Activated gamma-delta T cell treated with Interleukin-2 at 50 U/mL for 16 hours (primary cell): ENCODE measurements at regions not wholly inside any gene's neighbourhood (a gene's known extent, or its start where the extent isn't known, plus 50 kb on each side); places are given as distances from the start of the nearest gene placed in this dataset.
"Not testable (repeated sequence)": the region's sequence is repeated elsewhere in the genome, so short reads cannot be mapped to it uniquely, and the experiment has no call there.

Source experiments
- DNase-seq: peaks from one replicate; pipeline ENCODE4 v3.0.0-alpha.2; 2020

DNA sequence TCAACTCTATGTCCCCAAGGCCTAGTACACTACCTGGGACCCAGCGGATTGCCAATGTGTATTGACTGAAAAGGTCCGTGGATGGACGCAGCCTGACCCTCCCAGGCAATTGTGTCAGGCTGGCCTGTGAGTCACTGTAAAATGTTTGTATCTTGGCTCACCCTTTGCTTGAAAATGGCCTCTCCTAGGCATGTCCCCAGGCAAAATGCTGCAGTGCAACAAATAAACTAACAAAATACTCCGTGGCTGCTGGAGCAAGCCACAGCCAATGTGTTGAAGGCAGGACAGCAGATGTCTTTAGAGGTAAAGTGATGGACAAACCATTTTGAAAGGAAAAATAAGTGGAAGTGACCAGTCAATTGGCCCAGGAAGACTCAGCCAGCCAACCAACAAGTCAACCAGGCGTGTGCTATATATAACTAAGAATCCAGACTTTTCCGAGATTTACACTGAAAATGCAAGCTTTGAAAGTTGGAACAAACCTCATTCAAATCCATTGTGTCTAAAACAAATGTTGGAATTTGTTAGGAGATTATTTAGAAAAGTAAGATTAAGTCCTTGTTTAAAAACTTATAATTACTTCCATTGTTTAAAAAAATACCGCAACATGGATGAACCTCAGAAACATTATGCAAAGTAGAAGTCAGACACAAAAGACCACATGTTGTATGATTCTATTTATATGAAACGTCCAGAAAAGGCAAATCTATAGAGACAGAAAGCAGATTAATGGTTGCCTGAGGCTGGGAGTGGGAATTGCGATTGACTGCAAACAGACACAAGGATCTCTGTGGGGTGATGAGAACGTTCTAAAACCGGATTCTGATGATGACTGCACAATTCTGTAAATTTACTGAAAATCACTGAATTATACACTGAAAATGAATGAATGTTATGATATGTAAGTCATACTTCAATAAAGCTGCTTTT is 191.2 kb downstream of the TLE3 start:
- no peak for DNase-seq

DNA sequence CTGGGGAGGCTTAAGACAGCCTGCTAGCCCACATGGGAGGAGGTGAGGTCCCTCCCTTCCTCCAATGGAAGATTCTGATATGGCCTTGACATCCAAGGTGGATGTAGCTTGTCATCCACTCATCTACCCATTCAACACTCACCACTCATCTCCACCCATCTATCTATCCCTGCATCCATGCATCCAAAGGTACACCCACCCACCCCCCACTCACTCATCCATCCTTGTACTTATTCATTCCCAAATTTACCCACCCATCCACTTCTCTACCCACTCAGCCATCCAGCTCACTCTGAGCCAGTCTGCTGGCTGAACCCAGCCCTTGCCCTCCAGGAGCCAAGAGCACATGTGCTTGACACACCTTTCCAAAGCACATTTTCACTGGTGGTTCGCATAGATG is 189.7 kb downstream of the TLE3 start:
- DNase-seq = no peak

DNA sequence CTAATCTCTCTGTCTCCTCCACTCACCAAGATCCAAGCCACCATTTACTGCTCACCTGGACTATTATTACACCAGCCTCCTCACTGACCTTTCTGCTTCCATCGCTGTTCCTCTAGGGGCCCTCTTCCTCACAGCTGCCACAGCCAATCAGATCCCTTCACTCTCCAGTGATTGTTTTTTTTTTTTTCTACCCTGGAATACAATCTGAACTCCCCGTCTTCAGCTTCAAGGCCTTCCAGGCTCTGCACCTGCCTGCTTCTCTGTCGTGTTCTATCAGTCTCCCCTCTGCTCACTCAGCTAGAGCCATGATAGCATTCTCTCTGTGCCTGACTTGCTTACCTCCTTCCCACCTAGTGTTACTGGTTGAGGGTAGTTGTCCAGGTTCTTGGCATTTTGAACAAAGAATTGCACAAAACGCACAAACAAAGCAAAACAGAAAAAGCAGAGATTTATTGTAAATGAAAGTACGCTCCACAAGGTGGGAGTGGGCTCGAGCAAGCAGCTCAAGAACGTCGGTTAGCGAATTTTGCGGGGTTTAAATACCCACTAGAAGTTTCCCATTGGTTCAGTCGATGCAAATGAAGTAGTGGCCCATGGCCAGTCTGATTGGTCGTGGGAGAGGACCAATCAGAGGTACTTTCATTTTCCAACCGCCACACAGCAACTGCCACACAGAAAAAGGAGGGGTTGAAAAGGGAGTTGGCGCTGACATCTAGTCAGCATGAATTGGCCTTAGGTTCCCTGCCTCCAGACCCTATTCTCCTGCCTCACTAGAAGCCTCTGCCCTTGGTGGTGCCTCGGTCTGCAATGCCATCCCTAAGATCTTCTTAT is 188.9 kb downstream of the TLE3 start:
- DNase-seq = no peak

DNA sequence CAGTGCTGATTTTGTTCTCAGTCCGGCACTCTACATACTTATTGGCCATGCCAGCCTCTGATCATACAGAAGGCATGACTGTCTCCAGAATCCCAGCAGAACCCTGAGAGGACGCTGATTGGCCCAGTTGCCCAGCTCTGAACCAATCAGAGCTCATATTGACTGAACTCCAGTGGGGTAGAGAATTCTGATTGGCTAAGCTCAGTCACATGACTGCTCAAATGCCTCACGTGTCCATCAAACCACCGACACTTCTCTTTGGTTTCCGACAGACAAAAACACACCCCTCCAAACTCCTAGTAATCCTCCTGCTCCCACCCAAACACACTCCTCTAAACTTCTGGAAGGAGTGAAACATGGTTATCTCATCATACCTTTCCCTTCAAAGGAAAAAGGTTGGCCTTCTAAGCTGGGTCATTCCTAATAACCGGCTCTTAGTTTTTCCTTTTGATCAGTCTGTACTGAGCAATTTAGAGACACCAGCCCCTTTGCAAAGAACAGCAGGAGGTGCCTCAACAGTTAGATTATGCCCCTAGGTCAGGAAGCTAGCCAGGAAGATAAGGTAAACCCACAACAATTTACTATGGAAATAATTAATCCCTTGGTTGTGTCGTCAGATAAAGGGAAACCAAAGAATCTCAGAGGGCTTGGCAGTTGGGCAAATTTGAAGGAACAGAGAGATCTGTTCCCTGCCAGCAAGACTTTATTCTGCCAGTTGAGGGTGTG is 187.8 kb downstream of the TLE3 start:
- no peak for DNase-seq

DNA sequence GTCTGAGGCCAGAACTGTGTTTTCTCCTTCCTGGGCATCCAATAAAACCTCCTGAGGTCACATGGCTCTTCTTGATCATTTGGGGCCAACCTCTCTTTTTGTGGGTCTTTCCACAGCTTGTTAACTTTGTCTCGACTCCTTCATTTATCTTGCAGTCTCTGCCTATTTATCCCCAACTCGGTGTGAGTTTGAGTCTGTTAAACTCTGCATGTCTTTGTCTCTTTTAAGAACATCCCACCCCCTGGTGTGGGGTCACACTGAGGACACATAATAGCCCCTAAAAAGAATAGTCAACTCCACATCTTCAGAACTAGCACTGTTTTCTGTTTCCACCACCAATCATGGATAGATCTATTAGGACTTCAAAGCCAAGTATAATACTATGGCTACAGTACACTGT is 187.2 kb downstream of the TLE3 start:
- DNase-seq = no peak

DNA sequence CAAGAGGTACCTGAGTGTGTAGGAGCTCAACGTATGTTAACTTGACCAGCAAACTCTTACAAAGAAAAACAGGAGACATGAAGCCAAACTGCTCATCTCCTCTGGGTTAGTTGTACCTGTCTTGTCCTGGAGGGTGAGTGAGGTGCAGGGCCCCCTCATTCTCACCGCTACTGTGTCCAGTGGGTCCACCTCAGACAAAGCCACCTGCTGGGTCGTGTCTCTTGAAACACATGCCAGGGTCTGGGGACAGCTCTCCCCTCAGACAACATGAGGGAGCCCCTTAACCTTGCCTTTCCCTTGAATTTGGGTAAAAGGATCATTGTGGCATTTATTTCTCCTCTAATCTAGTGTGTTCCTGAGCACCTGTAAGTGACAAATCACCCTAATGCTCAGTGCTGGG is 185.6 kb downstream of the TLE3 start:
- DNase-seq = no peak

DNA sequence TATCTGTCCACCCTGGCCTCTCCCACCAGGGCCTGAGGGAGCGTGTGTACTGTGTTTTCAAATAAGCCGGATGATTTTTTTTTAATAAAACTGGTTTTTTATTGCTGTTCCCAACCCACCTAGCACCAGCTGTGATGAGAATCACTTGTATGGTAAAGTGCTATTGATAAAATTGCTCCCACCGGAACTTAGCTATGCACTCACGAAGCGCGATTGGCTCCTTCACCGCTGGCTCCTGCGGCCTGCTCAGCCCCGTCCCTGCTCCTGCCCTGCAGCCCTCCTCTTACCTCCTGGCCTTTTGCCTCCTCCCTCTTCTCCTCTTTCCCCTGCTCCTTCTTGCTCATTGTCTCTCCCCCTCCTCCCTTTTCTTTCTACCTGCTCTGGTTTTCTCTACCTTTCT is 183.7 kb downstream of the TLE3 start:
- DNase-seq = no peak

DNA sequence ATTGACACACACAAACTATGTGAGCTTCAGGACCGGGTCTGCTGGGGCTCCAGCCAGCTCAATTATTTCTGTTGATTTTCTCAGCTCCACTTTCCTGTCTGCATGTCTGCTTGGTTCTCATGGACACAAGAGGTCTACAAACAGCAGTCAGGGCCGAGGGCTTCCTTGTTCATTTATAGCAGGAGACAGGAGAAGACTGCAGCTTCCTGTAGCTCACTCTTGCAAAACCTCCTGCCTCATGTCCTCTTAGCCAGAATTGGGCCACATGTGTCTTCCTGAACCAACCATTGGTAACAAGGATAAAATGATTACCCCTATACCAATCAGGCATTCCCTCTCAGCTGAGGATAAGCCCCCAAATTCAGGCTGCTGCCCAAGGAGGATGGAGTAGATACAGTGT is 182.8 kb downstream of the TLE3 start:
- DNase-seq = no peak

DNA sequence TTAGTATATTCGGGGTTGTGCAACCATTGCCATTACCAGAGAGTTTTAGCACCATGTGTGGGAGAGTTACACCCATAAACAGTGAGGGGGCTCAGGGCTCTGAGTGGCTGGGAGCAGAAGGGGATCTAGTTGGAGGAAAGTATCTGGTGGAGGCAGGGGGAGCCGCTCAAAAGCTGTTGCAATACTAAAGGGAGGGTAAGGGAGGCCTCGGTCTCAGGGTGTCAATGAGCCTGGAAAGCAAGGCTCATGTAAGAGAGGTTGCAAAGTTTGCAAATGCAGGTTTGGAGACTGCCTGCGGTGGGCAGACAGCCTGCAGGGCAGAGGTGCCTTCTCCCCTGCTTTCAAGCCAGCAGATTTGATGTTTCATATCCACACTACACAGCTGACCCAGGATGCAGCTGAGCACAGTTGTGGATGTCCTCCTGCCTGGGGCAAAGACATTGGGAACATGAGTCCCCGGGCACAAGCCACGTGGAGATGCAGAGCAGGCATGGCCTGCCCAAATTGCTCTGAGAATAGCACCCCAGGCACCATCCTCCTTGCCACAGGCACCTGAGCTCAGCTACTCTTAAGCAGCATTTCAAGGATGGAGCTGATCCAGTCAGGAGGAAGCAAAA is 181.4 kb downstream of the TLE3 start:
- no peak for DNase-seq

DNA sequence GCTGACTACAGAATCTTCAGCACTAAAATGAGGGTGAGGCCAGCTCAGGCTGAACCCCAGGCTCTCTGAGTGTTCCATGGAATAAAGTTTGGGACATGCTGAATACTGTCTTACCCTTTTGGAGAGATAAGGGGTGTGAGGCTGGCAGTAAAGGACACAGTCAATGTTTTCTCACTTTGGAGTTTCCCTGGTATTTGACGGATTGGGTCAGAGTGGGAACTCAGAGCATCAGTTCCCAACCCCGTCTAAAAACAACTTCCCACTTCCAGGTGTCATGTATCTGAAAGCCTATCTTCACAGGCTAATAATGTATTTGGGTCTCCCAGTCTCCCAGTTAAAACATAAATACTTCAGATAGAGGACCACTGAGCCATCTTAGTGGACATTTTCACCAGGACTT is 180.7 kb downstream of the TLE3 start:
- DNase-seq = no peak

DNA sequence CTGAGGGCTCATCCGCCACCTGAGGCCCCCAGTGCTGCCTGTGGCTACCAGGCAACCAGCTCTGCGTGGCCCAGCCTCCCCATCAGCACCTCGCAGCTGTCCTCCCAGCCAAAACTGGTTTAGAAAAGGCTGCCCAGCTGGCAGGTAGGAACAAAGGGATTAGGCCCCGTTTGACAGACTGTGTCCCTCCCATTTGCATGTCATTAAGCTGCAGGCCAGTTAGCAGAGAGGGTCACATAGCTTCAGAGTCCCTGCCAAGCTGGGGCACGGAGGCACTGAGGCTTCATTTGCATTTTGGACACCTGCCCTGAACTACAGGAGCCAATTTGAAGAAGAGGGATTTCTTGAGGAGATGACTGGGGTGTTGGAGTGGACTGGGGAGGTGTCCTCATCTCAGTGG is 177.9 kb downstream of the TLE3 start:
- no peak for DNase-seq

DNA sequence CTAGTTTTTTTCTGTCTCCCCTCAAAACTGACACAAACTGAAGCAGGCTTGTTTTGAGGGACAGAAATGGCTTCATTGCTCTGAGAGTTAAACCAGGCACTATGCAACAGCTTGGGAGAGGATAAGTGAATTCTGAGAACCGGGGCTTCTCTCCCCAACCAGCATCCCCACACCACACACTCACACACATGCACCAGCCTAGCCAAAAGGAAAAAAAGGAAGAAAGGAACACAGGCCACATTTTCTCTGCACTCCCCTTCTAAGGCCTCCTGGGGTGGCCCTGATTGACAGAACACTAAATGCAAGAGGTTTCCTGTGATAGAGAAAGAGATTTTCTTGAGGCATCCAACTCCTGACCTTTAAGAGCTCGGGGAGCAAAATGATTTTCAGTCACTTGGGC is 177.5 kb downstream of the TLE3 start:
- no peak for DNase-seq

DNA sequence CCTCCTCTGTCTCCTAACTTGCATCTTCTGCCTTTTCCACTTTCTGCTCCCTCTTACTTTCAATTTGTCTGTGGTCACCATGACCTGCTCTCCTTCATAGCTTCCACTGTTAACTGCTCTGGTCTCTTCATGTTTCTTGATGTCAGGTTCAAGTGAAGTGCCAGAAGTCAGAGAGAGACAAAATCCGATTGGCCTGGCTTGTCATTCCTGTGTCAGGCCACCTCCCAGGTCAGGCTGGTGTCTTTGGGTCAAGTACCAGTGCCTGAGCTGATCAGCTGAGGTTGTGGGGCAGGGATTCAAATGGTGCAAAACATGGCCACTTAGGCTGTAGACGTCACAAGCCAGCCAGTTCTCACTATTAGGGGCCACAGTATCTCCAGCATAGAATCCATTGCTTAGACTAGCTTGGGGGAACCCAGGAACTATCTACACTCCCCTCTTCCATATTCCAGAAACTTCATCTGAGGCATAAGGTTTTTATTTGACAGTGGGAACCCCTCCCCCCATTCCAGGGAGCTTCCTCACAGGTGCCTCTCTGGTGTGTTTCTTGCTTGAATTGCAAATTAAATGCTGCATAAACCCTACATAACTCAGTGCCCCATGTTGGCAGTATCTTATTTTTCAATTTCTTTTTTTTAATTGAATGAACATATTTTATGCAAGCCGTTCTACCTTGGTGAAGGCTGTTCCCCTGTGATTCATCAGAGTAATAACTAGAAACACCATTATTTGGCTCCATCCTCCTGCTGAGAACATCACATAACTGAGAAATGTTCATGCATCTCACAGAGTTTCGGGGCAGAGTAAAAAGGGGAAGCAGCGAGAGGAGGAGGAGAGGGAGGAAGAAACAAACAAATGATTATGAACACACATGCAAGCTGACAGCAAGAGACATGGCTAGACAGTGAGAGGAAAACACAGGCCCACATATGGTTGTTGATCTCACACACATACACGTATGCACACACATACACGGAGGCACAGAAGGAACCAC is 175.8 kb downstream of the TLE3 start:
- DNase-seq = no peak

DNA sequence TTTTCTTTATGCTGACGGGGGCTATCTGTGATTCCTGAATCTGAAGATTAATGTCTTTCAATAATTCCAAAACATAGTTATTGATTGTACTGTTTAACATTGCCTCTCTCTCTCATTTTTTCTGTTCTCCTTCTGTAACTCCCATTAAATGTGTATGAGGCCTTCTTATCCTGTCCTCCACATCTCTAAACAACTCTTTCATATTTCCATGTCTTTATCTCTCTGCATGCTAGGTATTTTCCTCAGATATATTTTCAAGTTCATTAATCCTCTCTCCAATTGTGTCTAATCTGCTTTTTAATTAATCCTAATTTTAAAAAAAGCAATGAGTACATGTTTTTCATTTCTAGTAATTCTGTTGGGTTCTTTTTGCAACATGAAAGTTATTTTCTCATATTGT is 173.2 kb downstream of the TLE3 start:
- DNase-seq = no peak

DNA sequence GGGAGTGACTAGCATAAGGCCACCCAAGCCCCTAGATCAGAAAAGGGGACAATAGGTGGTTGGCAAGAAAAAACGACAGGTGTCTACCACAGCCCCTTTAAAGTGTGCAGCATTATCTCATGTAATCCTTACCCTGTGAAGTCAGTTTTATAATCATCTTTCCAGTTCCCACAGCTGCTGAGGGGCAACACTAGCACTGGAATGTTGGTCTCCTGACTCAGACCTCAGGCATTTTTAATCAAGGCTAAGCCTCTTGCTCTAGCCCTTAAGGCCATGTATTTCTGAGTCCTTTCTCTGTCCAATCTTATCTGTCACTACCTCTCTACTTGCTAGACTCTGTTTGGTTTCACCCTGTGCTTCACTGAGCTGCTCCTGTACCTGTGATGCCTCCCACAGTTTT is 171.7 kb downstream of the TLE3 start:
- no peak for DNase-seq

DNA sequence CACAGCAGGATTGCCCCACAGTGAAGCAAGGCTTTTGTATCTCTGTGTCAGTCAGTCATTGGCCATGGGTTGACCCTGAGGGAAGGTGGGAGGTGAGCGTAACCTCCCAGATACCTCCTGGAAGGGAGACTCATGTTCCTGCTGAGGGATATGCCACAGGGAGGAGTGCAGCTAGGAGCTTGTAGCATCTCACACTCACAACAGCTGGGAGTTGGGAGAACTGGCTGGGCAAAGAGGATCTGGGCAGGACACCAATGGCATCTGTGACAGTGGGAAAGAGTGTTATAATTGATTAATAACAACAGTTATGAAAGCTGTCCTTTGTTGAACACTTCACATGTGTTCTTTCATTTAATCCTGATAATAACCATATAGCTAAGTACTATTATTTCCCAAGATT is 171.0 kb downstream of the TLE3 start:
- DNase-seq = no peak

DNA sequence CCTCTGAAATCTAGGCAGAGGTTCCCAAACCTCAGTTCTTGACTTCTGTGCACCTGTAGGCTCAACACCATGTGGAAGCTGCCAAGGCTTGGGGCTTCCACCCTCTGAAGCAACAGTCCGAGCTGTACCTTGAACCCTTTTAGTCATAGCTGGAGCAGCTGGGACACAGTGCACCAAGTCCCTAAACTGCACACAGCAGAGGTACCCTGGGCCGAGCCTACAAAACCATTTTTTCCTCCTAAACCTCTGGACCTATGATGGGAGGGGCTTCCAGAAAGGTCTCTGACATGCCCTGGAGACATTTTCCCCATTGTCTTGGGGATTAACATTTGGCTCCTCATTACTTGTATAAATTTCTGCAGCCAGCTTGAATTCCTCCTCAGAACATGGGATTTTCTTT is 168.8 kb downstream of the TLE3 start:
- DNase-seq = not testable (repeated sequence)

DNA sequence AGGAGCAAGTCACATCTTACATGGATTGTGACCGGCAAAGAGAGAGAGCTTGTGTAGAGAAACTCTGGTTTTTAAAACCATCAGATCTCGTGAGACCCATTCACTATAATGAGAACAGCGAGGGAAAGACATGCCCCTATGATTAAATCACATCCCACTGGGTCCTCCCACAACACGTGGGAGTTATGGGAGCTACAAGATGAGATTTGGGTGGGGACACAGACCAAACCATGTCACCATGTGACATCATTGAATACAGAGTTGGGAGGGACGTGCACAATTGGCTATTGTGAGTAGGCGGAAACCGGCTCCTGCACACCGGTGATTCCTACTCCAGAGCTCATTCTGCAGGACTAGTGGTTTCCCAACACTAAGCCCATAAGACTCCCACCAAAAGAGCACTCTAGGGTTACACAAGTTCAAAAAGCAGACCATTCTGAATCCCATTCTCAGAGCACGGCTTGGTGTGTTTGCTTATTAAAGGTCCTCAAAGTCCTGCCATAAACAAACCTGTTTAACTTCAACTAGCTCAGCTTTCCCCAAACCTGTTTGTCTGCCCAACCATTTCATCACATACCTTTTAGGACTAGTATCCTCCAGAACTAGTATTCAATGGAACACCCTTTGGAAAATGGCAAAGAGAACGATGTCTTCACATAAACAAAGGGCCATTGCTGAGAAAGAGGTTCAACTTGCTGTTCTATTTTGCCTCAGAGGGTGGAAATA is 167.6 kb downstream of the TLE3 start:
- DNase-seq = no peak

DNA sequence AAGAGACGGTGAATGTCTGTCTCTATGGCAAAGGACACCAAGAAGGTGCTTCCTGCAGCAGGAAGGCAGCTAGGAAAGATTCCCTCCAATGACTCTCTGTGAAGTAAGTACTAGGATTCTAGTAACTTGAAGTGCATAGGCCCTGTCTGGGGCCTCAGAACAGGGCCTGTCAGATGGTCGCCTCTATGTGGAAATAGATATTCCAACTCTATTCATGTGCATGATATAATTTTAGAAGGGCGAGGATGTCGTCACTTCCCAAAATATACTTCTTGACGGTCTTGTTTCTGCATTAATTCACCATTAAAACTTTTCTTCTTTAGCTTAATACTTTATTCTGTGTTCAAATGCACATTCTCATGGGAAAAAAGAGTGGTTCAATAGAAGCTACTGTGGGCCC is 167.0 kb downstream of the TLE3 start:
- no peak for DNase-seq

DNA sequence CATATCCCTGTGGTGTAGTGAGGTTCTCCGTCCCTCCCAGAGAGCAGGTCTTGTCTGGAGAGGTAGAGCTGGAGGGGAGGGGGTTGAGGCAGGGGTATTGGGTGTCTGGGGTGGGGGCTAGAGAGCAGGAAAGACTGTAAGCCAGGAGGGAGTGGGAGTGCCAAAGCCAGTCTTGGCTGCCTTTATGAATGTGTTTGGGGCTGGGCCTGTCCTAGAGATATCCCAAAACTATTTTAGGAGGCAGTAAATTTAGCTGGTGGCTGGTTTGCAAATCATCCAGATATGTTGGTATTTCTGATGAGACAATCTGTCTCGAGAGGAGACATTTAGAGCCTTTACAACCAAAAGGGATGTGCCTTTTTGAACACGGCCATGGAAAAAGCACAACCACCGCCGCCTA is 166.6 kb downstream of the TLE3 start:
- no peak for DNase-seq

DNA sequence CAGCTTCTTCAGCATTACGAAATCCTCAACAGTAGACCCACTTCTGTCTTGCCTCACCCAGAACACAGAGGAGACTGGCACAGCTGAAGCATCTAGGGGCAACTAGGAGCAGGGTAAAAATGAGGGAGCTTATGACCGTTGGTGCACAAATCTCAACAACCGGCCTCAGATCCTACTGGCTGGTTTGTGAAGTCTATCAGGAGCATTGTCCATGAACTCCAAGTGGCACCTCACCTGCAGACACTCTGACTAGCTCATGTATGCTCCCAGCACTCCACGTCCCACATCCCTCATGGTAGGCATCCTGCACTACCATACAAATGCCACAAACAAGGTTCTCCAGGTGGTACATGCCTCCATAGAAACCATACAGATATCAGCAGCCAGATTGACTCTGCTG is 163.1 kb downstream of the TLE3 start:
- DNase-seq = no peak
